ENCODE measurements at regions not wholly inside any gene's neighbourhood (a gene's known extent, or its start where the extent isn't known, plus 50 kb on each side); places are given as distances from the start of the nearest gene placed in this dataset.

DNA sequence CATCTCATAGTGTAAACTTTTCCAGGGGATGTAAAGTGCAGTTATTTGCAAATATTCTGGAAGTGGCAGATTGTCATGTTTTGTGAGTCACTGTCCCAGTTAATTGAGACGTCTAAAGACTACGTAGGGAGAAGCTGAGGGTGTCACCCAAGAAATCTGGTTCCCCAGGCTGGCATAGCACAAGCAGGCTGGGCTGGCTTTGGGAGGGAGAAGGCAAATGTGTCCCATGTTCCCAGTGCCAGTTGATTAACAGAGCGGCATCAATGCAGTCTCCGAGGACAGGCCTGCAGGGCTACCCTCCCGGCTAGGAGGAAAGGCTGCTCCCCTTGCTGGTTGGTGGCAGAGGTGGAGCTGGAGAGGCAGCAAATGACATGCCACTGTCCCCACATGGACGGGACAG, 388.3 kb upstream of the MKI67 start:
- TF ChIP-seq, protein P1, sequence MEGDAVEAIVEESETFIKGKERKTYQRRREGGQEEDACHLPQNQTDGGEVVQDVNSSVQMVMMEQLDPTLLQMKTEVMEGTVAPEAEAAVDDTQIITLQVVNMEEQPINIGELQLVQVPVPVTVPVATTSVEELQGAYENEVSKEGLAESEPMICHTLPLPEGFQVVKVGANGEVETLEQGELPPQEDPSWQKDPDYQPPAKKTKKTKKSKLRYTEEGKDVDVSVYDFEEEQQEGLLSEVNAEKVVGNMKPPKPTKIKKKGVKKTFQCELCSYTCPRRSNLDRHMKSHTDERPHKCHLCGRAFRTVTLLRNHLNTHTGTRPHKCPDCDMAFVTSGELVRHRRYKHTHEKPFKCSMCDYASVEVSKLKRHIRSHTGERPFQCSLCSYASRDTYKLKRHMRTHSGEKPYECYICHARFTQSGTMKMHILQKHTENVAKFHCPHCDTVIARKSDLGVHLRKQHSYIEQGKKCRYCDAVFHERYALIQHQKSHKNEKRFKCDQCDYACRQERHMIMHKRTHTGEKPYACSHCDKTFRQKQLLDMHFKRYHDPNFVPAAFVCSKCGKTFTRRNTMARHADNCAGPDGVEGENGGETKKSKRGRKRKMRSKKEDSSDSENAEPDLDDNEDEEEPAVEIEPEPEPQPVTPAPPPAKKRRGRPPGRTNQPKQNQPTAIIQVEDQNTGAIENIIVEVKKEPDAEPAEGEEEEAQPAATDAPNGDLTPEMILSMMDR (conservative IDR thresholded peaks at IDR 0.05) = no peak
- peaks cover 23% of the 10 kb centered on the region for H3K27me3 Mint-ChIP-seq
- no peak overlapping the region for H3K4me3 Mint-ChIP-seq
- peaks cover 12% of the 10 kb centered on the region for H3K4me1 Mint-ChIP-seq (ENCODE audit: unreplicated experiment)
- no peak overlapping the region for H3K27ac Mint-ChIP-seq
- no peaks in the 10 kb centered on the region for H3K9me3 Mint-ChIP-seq
- H3K36me3 Mint-ChIP-seq = no peaks in the 10 kb centered on the region
- no peak for DNase-seq (ENCODE audit: extremely low spot score, unreplicated experiment)

DNA sequence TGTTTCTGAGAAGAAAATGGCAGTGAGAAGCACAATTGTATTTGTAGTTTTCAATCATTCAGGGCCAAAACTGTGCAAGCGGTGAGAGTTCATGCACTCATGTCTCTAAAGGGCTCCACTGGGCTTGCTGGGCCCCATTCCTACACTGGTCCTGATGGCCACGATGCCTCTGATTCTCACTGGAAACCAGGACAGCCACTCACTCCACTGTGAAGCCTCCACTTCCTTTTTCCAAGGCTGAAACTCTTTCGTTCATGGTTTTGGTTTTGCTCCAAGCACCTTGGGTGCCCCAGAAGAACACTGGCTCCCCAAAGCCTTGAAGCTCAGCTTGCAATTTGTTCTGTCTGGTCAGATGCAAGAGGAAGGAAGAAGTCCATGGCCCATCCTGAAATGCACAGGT, 390.0 kb upstream of the MKI67 start:
- peaks cover 4% of the 10 kb centered on the region for H3K36me3 Mint-ChIP-seq
- no peak for DNase-seq (ENCODE audit: extremely low spot score, unreplicated experiment)

DNA sequence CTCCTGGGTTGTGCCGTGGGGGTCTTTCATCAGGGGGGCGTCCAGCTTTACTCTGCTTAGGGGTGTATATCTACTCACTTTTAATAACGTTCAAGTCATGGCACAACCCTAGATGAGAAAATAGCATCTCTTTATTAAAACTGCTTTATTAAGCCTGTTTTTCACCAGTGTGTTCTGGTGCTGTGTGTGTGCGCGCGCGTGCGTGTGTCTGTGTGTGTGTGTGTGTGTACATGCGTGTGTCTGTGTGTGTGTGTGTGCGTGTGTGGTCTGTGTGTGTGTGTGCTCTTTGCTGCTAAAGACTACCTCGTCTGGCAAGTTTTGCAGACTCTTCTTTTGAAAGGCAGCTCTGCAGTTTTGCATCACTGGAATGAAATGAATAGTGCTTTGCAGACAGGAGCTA, 390.9 kb upstream of the MKI67 start:
- H3K27me3 Mint-ChIP-seq = peaks cover 13% of the 10 kb centered on the region
- TF ChIP-seq, protein P1 (conservative IDR thresholded peaks at IDR 0.05) = no peak
- peaks cover 4% of the 10 kb centered on the region for H3K36me3 Mint-ChIP-seq
- no peak overlapping the region for H3K27ac Mint-ChIP-seq
- no peak for DNase-seq (ENCODE audit: extremely low spot score, unreplicated experiment)
- H3K9me3 Mint-ChIP-seq = peaks cover 5% of the 10 kb centered on the region
- peaks cover 9% of the 10 kb centered on the region for H3K4me1 Mint-ChIP-seq (ENCODE audit: unreplicated experiment)
- H3K4me3 Mint-ChIP-seq = no peak overlapping the region

More for the DNA sequence above, 390.0 kb upstream of the MKI67 start:
- Mint-ChIP-seq H3K27ac (no peak overlapping the region), H3K9me3 (peaks cover 5% of the 10 kb centered on the region), H3K4me1 (ENCODE audit: unreplicated experiment) (peaks cover 14% of the 10 kb centered on the region), H3K4me3 (no peak overlapping the region), H3K27me3 (peaks cover 16% of the 10 kb centered on the region)
- TF ChIP-seq, protein P1 (conservative IDR thresholded peaks at IDR 0.05) = no peak

DNA sequence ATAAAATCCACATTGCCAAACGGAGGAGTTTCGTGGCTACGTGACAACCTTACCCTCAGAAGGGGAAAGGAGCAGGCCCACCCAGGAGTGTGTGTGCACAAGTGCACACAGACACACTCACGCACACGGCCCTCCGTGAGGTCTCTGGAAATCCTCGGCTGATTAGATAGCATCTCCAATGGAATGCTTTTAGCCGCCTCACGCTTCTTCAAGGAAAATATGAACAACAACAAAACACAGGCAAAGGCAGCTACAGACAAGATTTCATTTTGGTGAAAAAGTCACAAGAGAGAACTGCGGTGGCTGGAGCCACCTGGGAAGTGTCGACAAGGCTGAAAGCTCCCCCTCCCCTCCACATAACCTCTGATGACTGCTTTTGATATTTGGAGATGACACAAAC, 391.8 kb upstream of the MKI67 start:
- Mint-ChIP-seq H3K36me3 (peaks cover 4% of the 10 kb centered on the region), H3K4me3 (no peak overlapping the region), H3K4me1 (ENCODE audit: unreplicated experiment) (peaks cover 9% of the 10 kb centered on the region), H3K27ac (no peak overlapping the region), H3K27me3 (peaks cover 13% of the 10 kb centered on the region), H3K9me3 (peaks cover 5% of the 10 kb centered on the region)
- TF ChIP-seq, protein P1 (conservative IDR thresholded peaks at IDR 0.05) = no peak
- DNase-seq (ENCODE audit: extremely low spot score, unreplicated experiment) = no peak

DNA sequence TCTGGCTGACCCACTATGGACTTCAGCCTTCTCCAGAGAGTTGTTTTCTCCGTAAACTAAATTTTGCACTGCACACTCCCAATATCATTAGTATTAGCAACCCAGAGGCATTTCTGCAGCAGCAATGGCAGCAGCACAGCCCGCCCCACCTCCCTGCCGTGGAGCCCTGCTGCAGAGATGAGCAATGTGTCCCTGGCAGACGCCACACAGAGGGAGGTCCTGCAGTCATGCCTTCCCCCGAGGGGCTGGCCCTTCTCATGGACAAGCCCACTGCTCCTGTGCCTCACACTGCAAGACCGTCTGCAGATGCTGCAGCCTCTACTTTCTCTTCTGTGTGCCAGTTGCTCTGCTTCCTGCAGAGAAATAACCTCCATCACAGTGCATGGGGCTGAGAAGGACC, 393.4 kb upstream of the MKI67 start:
- TF ChIP-seq, protein P1 (conservative IDR thresholded peaks at IDR 0.05) = no peak
- Mint-ChIP-seq H3K4me3 (no peak overlapping the region), H3K9me3 (peaks cover 5% of the 10 kb centered on the region), H3K4me1 (ENCODE audit: unreplicated experiment) (peaks cover 9% of the 10 kb centered on the region), H3K27me3 (peaks cover 8% of the 10 kb centered on the region), H3K27ac (no peak overlapping the region), H3K36me3 (peaks cover 4% of the 10 kb centered on the region)
- no peak for DNase-seq (ENCODE audit: extremely low spot score, unreplicated experiment)

Measured in type B pancreatic cell (in vitro differentiated cells).